SU-DHL-6 (cell line): ENCODE measurements at regions not wholly inside any gene's neighbourhood (a gene's known extent, or its start where the extent isn't known, plus 50 kb on each side); places are given as distances from the start of the nearest gene placed in this dataset.
"Not testable (repeated sequence)": the region's sequence is repeated elsewhere in the genome, so short reads cannot be mapped to it uniquely, and the experiment has no call there.

ENCODE experiments used
- H2AFZ ChIP-seq: fragments of 200-600 bp; sonication (generic); 2 replicates; pipeline ENCODE4 v1.6.1; 2014; ENCODE audit warnings: low read depth, mild to moderate bottlenecking, moderate library complexity, mixed read lengths, antibody characterized with exemption, low read length; ENCODE audit not compliant: severe bottlenecking
- H3F3A ChIP-seq: fragments of 200-600 bp; shearing (Covaris generic); 2 replicates; pipeline ENCODE4 v1.6.0; 2016; ENCODE audit warnings: antibody characterized with exemption, mild to moderate bottlenecking; ENCODE audit not compliant: insufficient read depth
- H3K27ac ChIP-seq: fragments of 200-600 bp; sonication (generic); 2 replicates; pipeline ENCODE4 v1.5.1; 2016; ENCODE audit warnings: low read depth, mild to moderate bottlenecking, low read length, moderate library complexity, mixed read lengths
- H3K27me3 ChIP-seq: fragments of 200-600 bp; sonication (generic), shearing (Covaris generic); 2 replicates; pipeline ENCODE4 v1.6.0; 2014; ENCODE audit warnings: mild to moderate bottlenecking, low read length
- H3K36me3 ChIP-seq: fragments of 200-600 bp; sonication (generic); 2 replicates; pipeline ENCODE4 v1.6.1; 2014; ENCODE audit warnings: mild to moderate bottlenecking, low read length, mixed read lengths
- H3K4me2 ChIP-seq: fragments of 300-600, 200-600 bp; shearing (Covaris generic), sonication (generic); 2 replicates; pipeline ENCODE4 v1.6.0; 2014; ENCODE audit warnings: low read length, low read depth, mild to moderate bottlenecking; ENCODE audit not compliant: poor library complexity, severe bottlenecking
- H3K4me3 ChIP-seq: fragments of 200-600 bp; sonication (generic); 2 replicates; pipeline ENCODE4 v1.5.1; 2014; ENCODE audit warnings: antibody characterized with exemption, low read length, mild to moderate bottlenecking, mixed read lengths; ENCODE audit not compliant: insufficient read depth, poor library complexity, severe bottlenecking
- H3K79me2 ChIP-seq: fragments of 200-600 bp; sonication (generic); 2 replicates; pipeline ENCODE4 v1.6.1; 2014; ENCODE audit warnings: mild to moderate bottlenecking, low read length, moderate library complexity; ENCODE audit not compliant: insufficient read depth
- H3K9ac ChIP-seq: fragments of 200-600 bp; sonication (generic); 2 replicates; pipeline ENCODE4 v1.7.0; 2014; ENCODE audit warnings: mild to moderate bottlenecking, low read length
- H3K9me2 ChIP-seq: fragments of 200-600 bp; sonication (generic); replicated peaks from 2 replicates; pipeline ENCODE4 v1.6.1; 2014; ENCODE audit warnings: low read length; ENCODE audit not compliant: insufficient read depth
- H3K9me3 ChIP-seq: fragments of 200-600 bp; sonication (generic); 2 replicates; pipeline ENCODE4 v1.6.1; 2014; ENCODE audit warnings: low read length, mixed read lengths; ENCODE audit not compliant: insufficient read depth
- H4K20me1 ChIP-seq: fragments of 200-600 bp; sonication (generic); 2 replicates; pipeline ENCODE4 v1.6.1; 2014; ENCODE audit warnings: low read depth, mild to moderate bottlenecking, antibody characterized with exemption, low read length, moderate library complexity, mixed read lengths
- CTCF ChIP-seq: fragments of 200-600 bp; sonication (generic); IDR thresholded peaks from one replicate; pipeline ENCODE4 v1.5.1; 2017; ENCODE audit warnings: antibody characterized with exemption, mild to moderate bottlenecking, low read length, moderate library complexity; ENCODE audit not compliant: insufficient read depth, poor library complexity, severe bottlenecking
- EZH2phosphoT487 ChIP-seq: fragments of 200-600 bp; sonication (generic), shearing (Covaris generic); conservative IDR thresholded peaks from 2 replicates; pipeline ENCODE4 v1.6.1; 2018; ENCODE audit warnings: mild to moderate bottlenecking, antibody characterized with exemption, low read length, moderate library complexity, mixed read lengths

DNA sequence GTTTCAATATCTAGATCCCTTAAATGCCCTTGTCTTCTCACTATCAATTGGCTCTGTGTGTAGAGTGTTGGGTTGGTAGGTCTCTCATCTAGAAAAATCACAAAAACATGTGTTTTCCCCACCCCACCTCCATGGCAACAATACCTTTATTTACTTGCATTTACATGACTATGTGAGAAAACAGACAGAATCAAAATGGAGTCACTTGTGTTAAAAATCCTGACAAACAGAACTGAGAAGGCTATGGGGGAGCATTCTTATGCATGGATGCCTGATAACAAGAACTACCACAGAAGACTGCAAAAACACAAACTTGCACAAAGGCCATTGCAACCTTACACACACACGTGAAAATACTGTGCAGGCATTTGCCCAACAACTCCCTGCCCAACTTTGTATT is 1352.9 kb upstream of the CDH9 start:
- H4K20me1 ChIP-seq = no peaks in the 10 kb centered on the region
- no peaks in the 10 kb centered on the region for H3K79me2 ChIP-seq
- H3K9me3 ChIP-seq = no peaks in the 10 kb centered on the region
- H3K27ac ChIP-seq = no peak overlapping the region
- H3F3A ChIP-seq = no peaks in the 10 kb centered on the region
- no peaks in the 10 kb centered on the region for H3K36me3 ChIP-seq
- no peak for TF ChIP-seq CTCF
- H3K9me2 ChIP-seq = no peaks in the 10 kb centered on the region
- no peaks in the 10 kb centered on the region for H3K27me3 ChIP-seq
- no peak overlapping the region for H3K9ac ChIP-seq
- no peak overlapping the region for H3K4me3 ChIP-seq
- H2AFZ ChIP-seq = no peak overlapping the region
- no peak overlapping the region for H3K4me2 ChIP-seq

DNA sequence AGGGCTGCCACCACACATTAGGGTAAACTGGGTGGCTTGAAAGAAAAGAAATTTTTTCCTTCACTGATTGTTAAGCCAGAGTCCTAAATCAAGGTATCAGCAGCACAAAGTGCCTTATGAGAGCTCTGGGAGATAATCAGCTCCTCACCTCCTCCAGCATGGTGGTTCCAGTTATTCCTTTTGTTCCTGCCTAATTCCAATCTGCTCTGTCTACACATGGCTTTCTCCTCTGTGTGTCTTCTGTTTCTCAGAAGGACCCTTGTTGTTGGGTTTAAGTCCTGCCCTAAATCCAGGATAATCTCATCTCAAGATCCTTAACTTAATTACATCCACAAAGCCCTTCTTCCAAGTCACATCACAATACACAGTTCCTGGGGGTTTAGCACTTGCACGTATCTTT is 1352.0 kb upstream of the CDH9 start:
- H3K9me2 ChIP-seq = no peaks in the 10 kb centered on the region
- no peak overlapping the region for H3K27ac ChIP-seq
- no peak overlapping the region for H3K4me3 ChIP-seq
- no peaks in the 10 kb centered on the region for H3K9me3 ChIP-seq
- H3K27me3 ChIP-seq = no peaks in the 10 kb centered on the region
- no peak overlapping the region for H3K4me2 ChIP-seq
- H3K9ac ChIP-seq = no peak overlapping the region
- H3K79me2 ChIP-seq = no peaks in the 10 kb centered on the region
- TF ChIP-seq EZH2phosphoT487 (no peak), CTCF (no peak)
- H4K20me1 ChIP-seq = no peaks in the 10 kb centered on the region
- no peak overlapping the region for H2AFZ ChIP-seq
- no peaks in the 10 kb centered on the region for H3K36me3 ChIP-seq
- H3F3A ChIP-seq = no peaks in the 10 kb centered on the region

- not testable (repeated sequence) for H3K4me3 ChIP-seq, H2AFZ ChIP-seq, H3K9ac ChIP-seq, H3K9me2 ChIP-seq, H3K4me2 ChIP-seq, H4K20me1 ChIP-seq, H3K9me3 ChIP-seq, H3K79me2 ChIP-seq, H3K27me3 ChIP-seq, H3K27ac ChIP-seq, H3F3A ChIP-seq, H3K36me3 ChIP-seq
Measured at GRCh38 chr5:28389727-28390126, 1351.3 kb upstream of the CDH9 start.

DNA sequence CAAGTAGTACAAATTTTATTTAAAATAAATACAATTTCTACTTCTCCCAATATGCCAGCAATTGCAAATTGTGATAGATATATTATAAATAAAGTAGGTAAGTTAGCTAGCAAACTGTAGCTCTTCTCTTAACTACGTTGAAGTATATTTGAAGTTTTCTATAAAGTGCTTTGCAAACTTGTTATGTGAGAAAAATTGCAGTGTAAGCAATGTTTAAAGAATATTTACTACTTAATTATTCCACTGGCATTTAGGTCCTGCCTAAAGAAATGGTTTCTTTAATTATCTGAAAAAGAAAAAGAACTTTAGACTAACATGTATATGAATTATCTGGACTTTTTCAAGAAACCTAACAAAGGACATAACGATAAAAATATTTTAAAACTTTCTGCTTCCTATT is 1350.0 kb upstream of the CDH9 start:
- TF ChIP-seq EZH2phosphoT487 (no peak), CTCF (no peak)
- no peaks in the 10 kb centered on the region for H3K36me3 ChIP-seq
- no peak overlapping the region for H2AFZ ChIP-seq
- no peak overlapping the region for H3K4me2 ChIP-seq
- H3K4me3 ChIP-seq = no peak overlapping the region
- H3K27ac ChIP-seq = no peak overlapping the region
- no peak overlapping the region for H3K9ac ChIP-seq
- no peaks in the 10 kb centered on the region for H3K27me3 ChIP-seq
- H3F3A ChIP-seq = no peaks in the 10 kb centered on the region
- H3K9me2 ChIP-seq = no peaks in the 10 kb centered on the region
- H3K79me2 ChIP-seq = no peaks in the 10 kb centered on the region
- no peaks in the 10 kb centered on the region for H3K9me3 ChIP-seq
- no peaks in the 10 kb centered on the region for H4K20me1 ChIP-seq
